ENCODE measurements at regions not wholly inside any gene's neighbourhood (a gene's known extent, or its start where the extent isn't known, plus 50 kb on each side); places are given as distances from the start of the nearest gene placed in this dataset.

DNA sequence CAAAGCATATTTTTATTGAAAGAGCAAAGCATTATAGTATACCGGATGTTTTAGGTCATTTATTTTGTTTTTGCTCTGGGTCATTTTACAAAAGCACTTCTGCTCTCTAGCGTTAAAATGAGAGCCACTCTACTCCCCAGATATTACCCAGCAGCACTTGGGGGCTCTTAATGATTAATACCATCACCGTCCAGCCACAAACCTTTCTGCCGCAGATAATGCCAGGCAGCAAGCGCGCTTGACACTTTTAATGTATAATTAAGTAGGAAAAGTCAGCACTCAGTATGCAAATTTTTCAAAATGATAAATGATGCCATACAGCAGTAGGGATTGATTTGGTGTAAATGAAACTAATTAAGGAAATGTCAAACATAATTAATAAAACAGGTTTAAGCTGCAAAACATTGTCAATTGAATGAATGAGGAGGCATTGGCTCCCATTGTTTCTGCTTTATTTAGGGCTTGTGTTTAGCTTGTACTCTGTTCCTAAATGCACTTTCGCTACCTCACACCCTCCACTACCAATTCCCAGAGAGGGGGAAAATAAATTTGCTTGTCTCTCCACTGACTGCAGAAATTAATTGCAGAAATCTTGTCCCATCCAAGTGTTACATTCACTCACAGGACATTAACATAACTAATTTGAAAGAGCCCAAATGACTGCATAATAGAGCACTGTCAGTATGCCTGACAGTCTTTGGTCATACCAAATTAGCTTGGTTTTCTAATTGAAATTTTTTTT lies 358.8 kb upstream of the ARRDC3 start:
- TF ChIP-seq, protein P1, sequence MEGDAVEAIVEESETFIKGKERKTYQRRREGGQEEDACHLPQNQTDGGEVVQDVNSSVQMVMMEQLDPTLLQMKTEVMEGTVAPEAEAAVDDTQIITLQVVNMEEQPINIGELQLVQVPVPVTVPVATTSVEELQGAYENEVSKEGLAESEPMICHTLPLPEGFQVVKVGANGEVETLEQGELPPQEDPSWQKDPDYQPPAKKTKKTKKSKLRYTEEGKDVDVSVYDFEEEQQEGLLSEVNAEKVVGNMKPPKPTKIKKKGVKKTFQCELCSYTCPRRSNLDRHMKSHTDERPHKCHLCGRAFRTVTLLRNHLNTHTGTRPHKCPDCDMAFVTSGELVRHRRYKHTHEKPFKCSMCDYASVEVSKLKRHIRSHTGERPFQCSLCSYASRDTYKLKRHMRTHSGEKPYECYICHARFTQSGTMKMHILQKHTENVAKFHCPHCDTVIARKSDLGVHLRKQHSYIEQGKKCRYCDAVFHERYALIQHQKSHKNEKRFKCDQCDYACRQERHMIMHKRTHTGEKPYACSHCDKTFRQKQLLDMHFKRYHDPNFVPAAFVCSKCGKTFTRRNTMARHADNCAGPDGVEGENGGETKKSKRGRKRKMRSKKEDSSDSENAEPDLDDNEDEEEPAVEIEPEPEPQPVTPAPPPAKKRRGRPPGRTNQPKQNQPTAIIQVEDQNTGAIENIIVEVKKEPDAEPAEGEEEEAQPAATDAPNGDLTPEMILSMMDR (IDR thresholded peaks at IDR 0.05), result no peak
- TF ChIP-seq POLR2A (IDR thresholded peaks at IDR 0.05), result no peak

Data from heart left ventricle (tissue), 13 donors.